Caco-2 (cell line): ENCODE measurements at regions not wholly inside any gene's neighbourhood (a gene's known extent, or its start where the extent isn't known, plus 50 kb on each side); places are given as distances from the start of the nearest gene placed in this dataset.

ENCODE experiments used
- BruUV-seq: library from RNA; stranded (reverse); fragments of 400-500 nt; replicated peaks from 2 replicates; lab custom pipeline; 2021; lab: Mats Ljungman, UMichigan
- CTCF ChIA-PET: fragments of 300-600 bp; sonication (Branson Sonifier 250); formaldehyde crosslinking; loops from one replicate; lab custom pipeline; 2022; ENCODE audit warnings: antibody characterized with exemption; lab: Charles Lee
- POLR2A ChIA-PET: fragments of 300-600 bp; sonication (Branson Sonifier 250); formaldehyde crosslinking; loops from one replicate; lab custom pipeline; 2022; ENCODE audit warnings: antibody characterized with exemption; lab: Charles Lee
- DNase-seq, 2 experiments: peaks; one replicate each; pipeline versions ENCODE4 v3.0.0 to v3.0.0-alpha.2; 2020 to 2022
- H3K27me3 ChIP-seq: replicated peaks from 2 replicates; pipeline ENCODE4 v1.6.0; 2011; ENCODE audit warnings: low read length; ENCODE audit not compliant: control insufficient read depth, insufficient read depth
- H3K36me3 ChIP-seq: 2 replicates; pipeline ENCODE4 v1.5.1; 2011; ENCODE audit warnings: low read length; ENCODE audit not compliant: control insufficient read depth, insufficient read depth
- H3K4me1 ChIP-seq: fragments of 250-450 bp; sonication (Bioruptor Pico); 2 replicates; pipeline ENCODE4 v1.5.1; 2020; ENCODE audit warnings: mild to moderate bottlenecking
- H3K4me3 ChIP-seq: 2 replicates; pipeline ENCODE4 v1.5.1; 2011; ENCODE audit warnings: low read depth, mild to moderate bottlenecking, control low read depth, low read length
- H3K9me3 ChIP-seq: fragments of 250-450 bp; sonication (Bioruptor Pico); 2 replicates; pipeline ENCODE4 v1.5.1; 2020; ENCODE audit warnings: mild to moderate bottlenecking, moderate library complexity
- H3K27ac Mint-ChIP-seq: one replicate; pipeline ENCODE4 v1.8.0; 2022; ENCODE audit warnings: mixed read lengths; ENCODE audit not compliant: unreplicated experiment
- H3K27me3 Mint-ChIP-seq: one replicate; pipeline ENCODE4 v1.8.0; 2022; ENCODE audit warnings: mixed read lengths; ENCODE audit not compliant: insufficient read depth, unreplicated experiment
- H3K36me3 Mint-ChIP-seq: one replicate; pipeline ENCODE4 v1.8.0; 2022; ENCODE audit warnings: mild to moderate bottlenecking, mixed read lengths; ENCODE audit not compliant: insufficient read depth, unreplicated experiment
- H3K4me1 Mint-ChIP-seq: one replicate; pipeline ENCODE4 v1.8.0; 2022; ENCODE audit warnings: low read depth, mixed read lengths; ENCODE audit not compliant: unreplicated experiment
- H3K4me3 Mint-ChIP-seq: one replicate; pipeline ENCODE4 v1.8.0; 2022; ENCODE audit warnings: mild to moderate bottlenecking, moderate library complexity, mixed read lengths; ENCODE audit not compliant: unreplicated experiment
- H3K9me3 Mint-ChIP-seq: one replicate; pipeline ENCODE4 v1.8.0; 2022; ENCODE audit warnings: mixed read lengths; ENCODE audit not compliant: unreplicated experiment
- CTCF ChIP-seq, 2 experiments: fragments of 200-600 bp in 1 of 2; IDR thresholded peaks; 1 replicate in 1 of 2; 2 replicates in 1 of 2; pipeline versions ENCODE4 v1.5.1 to v1.8.0; 2011 to 2022; ENCODE audit warnings: antibody characterized with exemption in 1 of 2, control low read depth in 1 of 2, inconsistent platforms in 1 of 2, low read depth in 1 of 2, low read length in 1 of 2, mild to moderate bottlenecking in 1 of 2, moderate library complexity in 1 of 2; ENCODE audit not compliant: insufficient read depth in 1 of 2, severe bottlenecking in 1 of 2, unreplicated experiment in 1 of 2
- intact Hi-C: fragments of 100-400 bp; cut with micrococcal nuclease; formaldehyde crosslinking; loops from one replicate; pipeline ENCODE4 v1.10.0; 2022; ENCODE audit not compliant: unreplicated experiment

DNA sequence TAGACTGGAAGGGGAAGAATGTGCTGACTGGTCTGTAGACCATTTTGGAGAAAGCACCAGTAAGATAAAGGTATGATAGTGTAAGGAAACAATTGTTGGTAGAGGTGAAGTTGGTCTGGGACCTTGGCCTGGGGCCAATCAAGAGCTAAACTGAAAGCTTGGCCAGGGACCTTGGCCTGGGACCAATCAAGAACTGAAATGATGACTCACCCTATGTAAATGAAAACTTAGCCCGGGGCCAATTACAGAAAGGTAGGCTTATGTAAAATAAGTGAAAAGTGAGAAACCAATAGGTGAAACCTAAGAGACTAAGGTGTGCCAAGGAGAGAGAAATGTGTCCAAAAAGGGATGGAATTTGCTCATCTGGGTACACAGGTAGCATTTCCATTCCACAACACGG, 776.0 kb downstream of the C12orf50 start:
- no peaks in the 10 kb centered on the region for H3K36me3 Mint-ChIP-seq
- CTCF ChIA-PET: interaction anchor here (0.6 kb wide), 1 partner anchor 435 kb away, joined by 3 read pairs; no protein-coding TSS in a partner anchor

DNA sequence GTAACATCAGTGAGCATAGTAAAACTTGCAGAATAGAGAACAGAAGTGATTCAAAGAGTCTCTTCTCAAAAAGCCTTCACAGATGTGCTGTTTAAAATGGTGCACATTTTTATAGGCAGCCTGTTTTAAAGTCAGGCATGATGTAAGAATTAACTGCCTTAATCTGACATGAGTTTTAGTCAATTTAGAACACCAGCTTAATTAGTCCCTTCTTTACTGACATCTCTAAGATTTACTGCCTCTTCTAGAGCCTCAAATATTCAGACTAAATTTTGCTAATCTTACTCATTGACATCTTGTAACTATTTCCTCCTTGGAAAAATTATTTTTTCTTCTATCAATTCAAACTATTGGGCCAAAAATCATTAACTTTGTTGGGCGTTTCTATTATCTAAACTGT, 782.5 kb downstream of the C12orf50 start:
- Mint-ChIP-seq H3K27ac (no peak overlapping the region), H3K4me1 (no peaks in the 10 kb centered on the region), H3K4me3 (no peak overlapping the region), H3K36me3 (no peaks in the 10 kb centered on the region), H3K27me3 (no peaks in the 10 kb centered on the region), H3K9me3 (no peaks in the 10 kb centered on the region)
- TF ChIP-seq CTCF (IDR thresholded peaks at IDR 0.05; ENCODE audit: insufficient read depth in 1 of 2, low read depth in 1 of 2, low read length in 1 of 2, severe bottlenecking in 1 of 2, unreplicated experiment in 1 of 2): no peak
- CTCF ChIA-PET: no interaction called here
- DNase-seq: no peak
- H3K4me1 ChIP-seq: no peaks in the 10 kb centered on the region
- no peak overlapping the region for H3K4me3 ChIP-seq
- BruUV-seq: no TSS peak
- POLR2A ChIA-PET: no interaction called here
- intact Hi-C loops: no loop called here
- H3K36me3 ChIP-seq: no peaks in the 10 kb centered on the region
- no peaks in the 10 kb centered on the region for H3K9me3 ChIP-seq
- H3K27me3 ChIP-seq: no peaks in the 10 kb centered on the region

More for the DNA sequence above, 776.0 kb downstream of the C12orf50 start:
- POLR2A ChIA-PET: no interaction called here
- BruUV-seq: no TSS peak
- Mint-ChIP-seq H3K4me1 (no peaks in the 10 kb centered on the region), H3K27ac (no peak overlapping the region), H3K9me3 (peaks cover 11% of the 10 kb centered on the region), H3K4me3 (no peak overlapping the region), H3K27me3 (no peaks in the 10 kb centered on the region)
- intact Hi-C loops: no loop called here
- DNase-seq: no peak
- no peak for TF ChIP-seq CTCF (IDR thresholded peaks at IDR 0.05; ENCODE audit: insufficient read depth in 1 of 2, low read depth in 1 of 2, low read length in 1 of 2, severe bottlenecking in 1 of 2, unreplicated experiment in 1 of 2)
- Histone ChIP-seq H3K36me3 (no peaks in the 10 kb centered on the region), H3K4me1 (no peaks in the 10 kb centered on the region), H3K4me3 (no peak overlapping the region), H3K9me3 (no peaks in the 10 kb centered on the region), H3K27me3 (no peaks in the 10 kb centered on the region)

DNA sequence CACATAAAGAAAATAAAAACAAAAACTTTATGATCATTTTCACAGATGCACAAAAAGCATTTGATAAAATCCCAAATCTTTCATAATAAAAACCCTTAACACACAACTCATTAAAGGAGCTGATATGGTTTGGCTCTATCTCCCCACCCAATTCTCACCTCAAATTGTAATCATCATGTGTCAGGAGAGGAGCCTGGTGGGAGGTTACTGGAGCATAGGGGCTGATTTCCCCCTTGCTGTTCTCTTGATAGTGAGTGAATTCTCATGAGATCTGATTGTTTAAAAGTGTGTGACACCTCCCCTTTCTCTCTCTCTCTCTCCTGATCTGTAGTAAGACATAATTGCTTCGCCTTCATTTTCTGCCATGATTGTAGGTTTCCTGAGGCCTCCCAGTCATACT, 790.7 kb downstream of the C12orf50 start:
- Histone ChIP-seq H3K4me1 (no peaks in the 10 kb centered on the region), H3K4me3 (no peak overlapping the region), H3K9me3 (no peaks in the 10 kb centered on the region), H3K36me3 (no peaks in the 10 kb centered on the region), H3K27me3 (no peaks in the 10 kb centered on the region)
- H3K4me1 Mint-ChIP-seq: no peaks in the 10 kb centered on the region
- H3K36me3 Mint-ChIP-seq: no peaks in the 10 kb centered on the region
- TF ChIP-seq CTCF (IDR thresholded peaks at IDR 0.05; ENCODE audit: insufficient read depth in 1 of 2, low read depth in 1 of 2, low read length in 1 of 2, severe bottlenecking in 1 of 2, unreplicated experiment in 1 of 2): no peak
- no peak overlapping the region for H3K27ac Mint-ChIP-seq
- H3K9me3 Mint-ChIP-seq: no peaks in the 10 kb centered on the region
- ChIA-PET CTCF (no interaction called here), POLR2A (no interaction called here)
- BruUV-seq: no TSS peak
- DNase-seq: no peak
- no peak overlapping the region for H3K4me3 Mint-ChIP-seq
- intact Hi-C loops: no loop called here
- no peaks in the 10 kb centered on the region for H3K27me3 Mint-ChIP-seq
